ENCODE measurements at regions not wholly inside any gene's neighbourhood (a gene's known extent, or its start where the extent isn't known, plus 50 kb on each side); places are given as distances from the start of the nearest gene placed in this dataset.
"Not testable (repeated sequence)": the region's sequence is repeated elsewhere in the genome, so short reads cannot be mapped to it uniquely, and the experiment has no call there.

DNA sequence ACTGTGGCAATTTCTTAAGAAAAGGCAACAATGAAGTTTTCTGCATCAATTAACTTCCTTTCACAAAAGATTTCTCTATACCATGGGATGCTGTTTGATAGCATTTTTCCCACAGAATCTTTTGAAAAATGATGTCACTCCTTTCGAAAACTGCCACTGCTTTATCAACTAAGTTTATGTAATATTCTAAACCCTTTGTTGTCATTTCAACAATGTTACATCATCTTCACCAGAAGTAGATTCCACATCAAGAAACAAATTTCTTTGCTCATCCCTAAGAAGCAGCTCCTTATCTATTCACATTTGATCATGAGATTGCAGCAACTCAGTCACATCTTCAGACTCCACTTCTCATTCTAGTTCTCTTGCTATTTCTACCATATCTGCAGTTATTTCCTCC lies 116.1 kb upstream of the KCND3 start:
- no peak for DNase-seq

DNA sequence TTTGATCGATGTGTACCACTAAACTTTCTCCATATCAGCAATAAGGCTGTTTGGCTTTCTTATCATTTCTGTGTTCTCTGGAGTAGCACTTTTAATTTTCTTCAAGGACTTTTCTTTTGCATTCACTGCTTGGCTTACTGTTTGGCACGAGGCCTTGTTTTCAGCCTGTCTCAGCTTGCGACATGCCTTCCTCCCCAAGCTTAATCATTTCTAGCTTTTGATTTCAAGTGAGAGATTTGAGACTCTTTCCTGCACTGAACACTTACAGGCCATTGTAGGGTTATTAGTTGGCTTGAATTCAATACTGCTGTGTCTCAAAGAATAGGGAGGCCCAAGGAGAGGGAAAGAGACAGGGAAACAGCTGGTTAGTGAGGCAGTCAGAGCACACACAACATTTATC lies 120.6 kb upstream of the KCND3 start:
- DNase-seq: no peak

DNA sequence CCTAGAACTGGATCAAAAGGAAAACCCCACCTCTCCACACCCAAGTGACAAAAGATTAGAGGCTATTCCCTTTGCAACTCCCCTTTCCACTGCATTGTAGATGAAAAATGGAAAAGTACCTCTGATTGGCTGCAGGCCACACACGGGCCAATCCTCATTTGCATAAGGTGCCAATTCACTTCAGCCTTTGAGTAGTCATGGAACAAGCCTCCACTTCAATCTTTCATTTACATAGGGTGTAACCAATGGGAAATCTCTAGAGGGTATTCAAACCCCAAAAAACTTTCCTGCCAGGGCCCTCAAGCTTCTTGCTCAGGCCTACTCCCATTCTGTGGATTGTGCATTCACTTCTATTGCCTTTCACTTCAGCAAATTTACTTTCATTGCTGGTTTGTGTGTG lies 122.3 kb upstream of the KCND3 start:
- DNase-seq: no peak

DNA sequence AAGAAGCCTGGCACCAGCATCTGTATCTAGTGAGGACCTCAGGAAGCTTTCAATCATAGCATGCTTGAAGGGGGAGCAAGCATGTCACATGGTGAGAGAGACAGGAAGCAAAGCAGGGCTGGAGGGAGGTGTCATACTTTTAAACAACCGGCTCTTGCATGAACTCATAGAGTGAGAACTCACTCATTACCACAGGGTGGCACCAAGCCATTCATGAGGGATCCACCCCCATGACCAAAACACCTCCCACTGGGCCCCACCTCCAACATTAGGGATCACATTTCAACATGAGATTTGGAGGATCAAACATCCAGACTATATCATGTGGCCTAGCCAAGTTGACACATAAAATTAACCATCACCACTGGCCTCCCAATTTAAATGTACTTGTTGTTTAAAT lies 125.1 kb upstream of the KCND3 start:
- no peak for DNase-seq

DNA sequence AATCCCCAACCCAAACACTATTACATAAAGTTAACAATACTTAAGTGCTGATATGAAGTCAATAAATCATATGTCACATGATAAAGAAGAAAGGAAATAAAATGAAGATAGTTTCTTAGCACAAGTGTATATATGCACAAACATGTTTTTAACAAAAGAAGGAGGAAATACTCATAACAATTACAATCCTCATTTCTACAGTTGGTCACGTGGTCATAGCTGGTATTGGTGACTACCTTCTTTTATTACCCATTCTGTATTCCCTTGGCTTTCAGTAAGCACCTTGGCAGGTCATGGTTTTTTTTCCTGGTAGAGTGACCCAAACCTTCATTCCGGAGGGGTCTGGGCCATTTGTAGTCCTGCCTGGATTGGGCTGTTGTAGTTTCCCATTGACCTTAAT lies 137.1 kb upstream of the KCND3 start:
- no peak for DNase-seq

DNA sequence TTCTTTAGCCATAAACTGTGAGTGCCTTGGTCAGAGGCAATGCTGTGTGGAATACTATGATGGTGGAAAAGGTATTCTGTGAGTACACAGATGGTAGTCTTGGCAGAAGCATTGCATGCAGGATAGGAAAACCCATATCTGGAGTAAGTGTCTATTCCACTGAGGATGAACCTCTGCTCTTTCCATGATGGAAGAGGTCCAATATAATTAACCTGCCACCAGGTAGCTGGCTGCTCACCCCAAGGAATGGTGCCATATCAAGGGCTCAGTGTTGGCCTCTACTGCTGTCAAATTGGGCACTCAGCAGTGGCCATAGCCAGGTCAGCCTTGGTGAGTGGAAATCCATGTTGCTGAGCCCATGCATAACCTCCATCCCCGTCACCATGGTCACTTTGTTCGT lies 138.1 kb upstream of the KCND3 start:
- DNase-seq: not testable (repeated sequence)

DNA sequence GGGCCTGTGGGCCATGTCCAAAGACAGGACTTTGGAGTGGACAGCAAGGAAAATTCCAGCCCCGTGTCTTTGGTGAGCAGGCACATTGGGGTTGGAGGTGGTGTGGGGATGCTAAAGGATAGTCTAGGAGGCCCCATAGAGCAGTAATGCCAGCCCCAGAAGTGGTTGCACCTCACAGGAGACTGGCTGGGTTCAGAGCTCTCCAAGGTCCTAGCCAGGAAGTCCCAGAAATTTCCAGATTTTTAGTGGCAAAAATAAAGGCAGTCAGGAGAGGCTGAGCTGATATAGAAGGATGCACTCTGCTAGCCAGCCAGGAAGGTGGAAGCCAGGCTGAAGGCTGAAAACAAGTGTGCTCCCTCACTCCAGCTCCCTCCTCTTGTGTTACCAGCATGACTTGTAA lies 144.0 kb upstream of the KCND3 start:
- DNase-seq: no peak

DNA sequence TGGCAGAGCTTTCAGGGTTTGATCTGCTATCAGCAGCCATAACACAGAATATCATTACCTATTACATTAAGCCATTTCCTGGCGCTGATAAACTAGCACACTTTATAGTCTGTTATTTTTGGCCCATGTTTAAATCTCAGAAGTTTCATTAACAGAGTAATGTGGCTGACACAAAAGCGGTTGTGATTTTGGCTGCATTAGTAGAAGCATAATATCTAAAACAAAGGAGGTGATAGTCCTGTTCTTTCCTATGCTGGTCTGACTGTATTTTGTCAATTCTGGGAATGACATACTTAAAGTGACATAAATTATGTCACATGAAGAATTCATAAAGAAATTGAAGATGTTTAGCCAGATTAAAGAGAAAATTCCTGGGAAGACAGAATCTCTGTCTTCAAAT lies 151.3 kb upstream of the KCND3 start:
- DNase-seq: no peak

DNA sequence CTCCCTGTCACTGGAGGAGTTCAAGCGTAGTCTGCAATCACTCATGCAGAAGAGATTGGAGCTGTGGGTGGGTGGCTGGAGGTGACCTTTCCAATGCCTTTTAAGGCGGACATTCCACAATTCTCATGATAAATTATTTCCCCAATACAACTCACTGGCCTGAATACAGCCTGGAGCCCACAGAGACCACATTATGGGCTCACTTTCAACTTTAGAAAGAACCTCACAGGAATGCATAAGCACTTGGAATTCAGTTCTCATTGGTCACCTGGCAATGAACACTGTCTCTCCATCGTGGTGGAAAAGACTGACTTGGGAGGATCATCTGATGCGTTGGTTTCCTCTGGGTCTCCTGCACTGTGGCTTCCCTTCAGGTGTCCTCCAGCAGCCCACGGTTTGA lies 151.8 kb upstream of the KCND3 start:
- no peak for DNase-seq

DNA sequence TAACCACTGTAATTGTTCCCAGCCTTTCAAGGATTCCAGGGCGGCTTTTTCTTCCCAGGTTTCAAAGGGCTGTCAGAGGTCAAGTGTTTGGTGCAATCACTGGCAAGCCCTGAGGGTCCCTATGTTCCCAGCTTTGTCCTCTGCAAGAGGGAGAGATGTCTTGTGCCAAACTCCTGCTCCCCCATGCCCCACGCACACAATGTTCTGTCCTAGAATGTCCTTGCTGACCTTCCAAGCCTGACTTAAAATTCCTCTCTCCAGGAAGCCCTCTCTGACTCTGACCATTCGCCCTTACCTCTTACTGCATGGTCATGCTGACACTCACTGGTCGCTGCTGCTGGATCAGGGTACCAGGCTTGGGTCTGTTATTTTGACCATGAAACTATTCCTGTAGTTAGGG lies 152.5 kb upstream of the KCND3 start:
- DNase-seq: no peak

DNA sequence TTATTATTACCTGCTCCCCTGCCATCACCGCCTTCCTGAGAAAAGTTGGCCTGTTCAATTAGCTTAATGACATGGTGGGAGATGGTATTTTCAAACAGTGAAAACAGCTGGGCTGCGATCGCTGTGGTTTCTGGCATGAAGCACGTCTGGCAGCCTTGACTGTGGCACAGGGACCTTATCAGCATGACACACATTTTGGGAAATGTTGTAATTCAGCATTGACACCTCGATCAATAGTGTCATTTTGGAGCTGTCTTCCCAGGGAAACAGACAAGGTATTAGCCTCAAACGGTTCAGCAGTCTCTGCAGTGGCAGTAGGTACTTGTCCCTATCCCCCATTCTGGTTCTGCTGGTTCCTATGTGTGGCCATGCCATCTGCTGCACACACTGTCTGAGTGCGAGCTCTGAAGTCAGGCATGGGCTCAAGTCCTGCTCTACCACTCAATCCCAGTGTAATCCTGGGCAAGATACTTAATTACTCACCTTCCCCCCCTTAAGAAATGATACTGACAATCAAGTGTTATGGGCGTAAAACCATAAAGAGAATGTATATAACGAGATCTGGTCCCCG lies 154.5 kb upstream of the KCND3 start:
- no peak for DNase-seq

DNA sequence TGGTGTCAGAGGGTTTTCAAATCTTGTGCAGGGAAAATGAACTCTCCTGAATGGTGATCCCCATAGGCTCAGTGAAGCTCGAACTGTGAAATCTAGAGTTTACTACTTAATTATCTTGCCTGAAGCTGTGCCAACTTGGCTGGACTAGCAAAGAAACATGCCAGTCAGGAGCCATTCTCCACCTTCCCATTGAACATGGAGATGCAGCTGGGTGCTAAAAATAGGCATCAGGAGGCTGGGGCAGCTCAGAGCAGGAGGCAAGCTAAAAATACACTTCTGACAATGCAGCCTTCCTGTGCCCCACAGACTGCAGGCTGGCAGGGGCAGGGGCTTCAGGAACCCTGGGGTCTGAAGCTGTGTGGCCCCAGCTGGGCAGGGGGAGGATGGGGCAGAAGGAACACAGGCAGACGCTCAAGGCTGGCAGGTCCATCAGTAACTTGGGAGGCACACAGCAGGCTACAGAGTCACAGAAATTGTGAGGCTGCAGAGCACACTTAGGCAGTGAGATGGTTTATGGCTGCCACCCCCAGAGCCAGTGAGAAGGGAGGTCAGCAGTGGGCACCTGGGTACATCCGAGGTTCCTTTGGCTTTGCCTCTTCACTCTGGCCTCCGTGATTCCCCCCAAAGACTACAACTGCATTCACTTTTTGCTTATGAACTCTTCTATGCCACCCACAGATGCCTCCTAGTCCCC lies 155.4 kb upstream of the KCND3 start:
- peak; percentile 9 for DNase-seq

DNA sequence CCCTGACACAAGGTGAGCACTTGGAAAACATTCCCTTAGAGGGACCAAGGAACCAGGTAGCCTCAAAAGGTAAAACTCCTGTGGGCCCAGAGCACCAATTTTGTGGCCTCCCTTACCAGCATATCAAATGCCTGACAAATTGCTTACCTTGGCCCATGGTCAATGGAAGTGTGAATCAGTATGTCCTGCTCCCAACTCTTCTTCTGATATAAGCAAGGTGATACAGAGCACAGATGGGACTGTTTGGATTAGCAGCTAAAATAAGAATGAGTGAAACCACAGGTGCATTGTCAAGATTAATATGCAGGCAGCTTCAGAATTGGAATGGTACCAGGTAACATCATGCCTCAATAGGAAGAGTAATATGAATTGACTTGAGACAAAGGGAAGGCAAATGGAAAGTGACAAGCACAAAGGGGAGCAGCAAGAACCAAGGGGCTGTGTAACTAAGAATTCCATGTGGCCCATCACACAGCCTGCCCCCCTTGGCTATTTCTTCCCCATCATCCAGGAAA lies 156.8 kb upstream of the KCND3 start:
- no peak for DNase-seq

DNA sequence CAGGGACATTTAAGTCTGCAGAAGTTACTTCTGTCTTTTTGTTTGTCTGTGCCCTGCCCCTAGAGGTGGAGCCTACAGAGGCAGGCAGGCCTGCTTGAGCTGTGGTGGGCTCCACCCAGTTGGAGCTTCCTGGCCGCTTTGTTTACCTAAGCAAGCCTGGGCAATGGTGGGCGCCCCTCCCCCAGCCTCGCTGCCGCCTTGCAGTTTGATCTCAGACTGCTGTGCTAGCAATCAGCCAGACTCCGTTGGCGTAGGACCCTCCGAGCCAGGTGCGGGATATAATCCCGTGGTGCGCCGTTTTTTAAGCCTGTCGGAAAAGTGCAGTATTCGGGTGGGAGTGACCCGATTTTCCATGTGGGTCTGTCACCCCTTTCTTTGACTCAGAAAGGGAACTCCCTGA lies 170.7 kb upstream of the KCND3 start:
- not testable (repeated sequence) for DNase-seq

DNA sequence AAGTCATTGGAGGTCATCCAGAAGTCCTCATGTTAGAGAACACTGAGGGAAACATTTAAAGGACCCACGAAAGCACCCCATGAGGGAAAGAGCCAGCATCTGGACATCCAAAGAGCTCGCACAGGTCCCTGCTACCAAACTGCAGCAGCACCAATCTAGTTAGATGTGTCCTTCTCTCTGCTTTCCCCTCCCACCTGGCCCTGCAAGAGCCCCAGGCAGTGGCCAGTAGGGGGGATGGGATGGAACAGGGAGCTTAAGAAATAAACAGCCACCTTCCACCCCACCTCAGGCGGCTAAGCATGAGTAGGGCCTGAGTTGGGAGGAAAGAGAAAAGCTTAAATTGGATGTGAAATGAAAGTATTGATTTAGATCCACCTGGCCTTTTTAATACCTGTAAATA lies 175.9 kb upstream of the KCND3 start:
- DNase-seq: no peak

DNA sequence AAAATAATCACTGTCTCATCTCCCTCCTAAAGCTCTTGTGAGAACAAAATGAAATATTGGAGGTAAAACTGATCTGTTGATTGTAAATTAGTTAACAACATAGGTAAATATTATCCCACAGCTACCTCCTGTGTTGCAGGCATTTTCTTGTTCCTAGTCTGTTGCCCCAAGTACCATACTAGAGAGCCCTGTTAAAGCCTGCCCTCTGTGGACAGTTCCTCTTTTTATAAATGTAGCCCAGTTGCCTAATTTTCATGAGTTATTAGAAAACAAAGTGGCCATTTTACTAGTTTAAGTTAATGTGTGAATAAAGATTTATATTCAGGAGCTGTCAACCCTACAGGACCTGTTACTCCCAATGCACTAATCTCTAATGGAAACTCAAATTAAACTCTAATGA lies 180.0 kb upstream of the KCND3 start:
- DNase-seq: no peak

DNA sequence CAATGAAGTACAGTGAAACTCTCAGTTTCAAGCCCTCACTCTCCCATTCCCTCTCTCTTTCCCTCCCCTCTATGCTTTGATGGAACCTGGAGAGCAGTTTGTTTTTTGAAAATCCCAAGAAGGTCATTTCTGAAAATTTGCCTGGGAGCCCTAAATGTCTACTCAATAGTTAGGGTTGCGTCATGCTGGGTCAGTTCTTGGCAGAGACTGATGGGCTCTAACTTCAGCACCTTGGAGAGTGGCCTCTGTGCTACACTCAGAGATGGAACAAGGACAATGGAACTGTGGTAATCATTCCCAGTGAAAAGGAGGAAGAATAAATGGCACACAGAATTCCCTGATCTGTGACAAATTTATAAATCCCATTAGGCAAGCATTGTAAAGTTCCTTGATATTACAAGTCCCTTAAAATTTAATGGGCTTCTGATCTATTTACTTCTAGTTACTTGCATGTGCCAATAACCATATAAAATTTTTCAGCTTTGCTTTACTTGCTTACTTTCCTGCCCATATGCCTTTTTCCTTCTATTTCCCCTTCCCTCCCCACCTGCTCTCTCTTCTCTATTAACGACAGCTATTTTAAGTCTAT lies 182.9 kb upstream of the KCND3 start:
- no peak for DNase-seq

DNA sequence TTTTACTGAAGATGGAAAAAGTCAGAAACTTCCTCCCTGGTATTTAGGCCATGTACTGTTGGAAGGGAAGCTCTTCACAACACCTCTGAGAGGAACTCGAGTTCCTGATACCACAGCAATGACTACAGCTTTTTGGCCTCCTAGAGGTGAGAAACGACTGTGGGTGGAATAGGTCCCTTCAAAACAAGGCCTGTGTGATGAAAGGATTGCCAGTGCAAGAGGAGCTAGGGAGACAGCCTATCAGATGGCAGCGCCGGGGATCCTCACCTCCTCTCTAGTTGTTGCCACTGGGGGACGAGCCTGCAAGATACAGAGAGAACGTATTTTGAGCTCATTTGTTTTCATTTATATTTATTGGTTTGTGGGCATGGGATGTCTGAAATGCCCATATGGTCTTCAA lies 187.8 kb upstream of the KCND3 start:
- DNase-seq: no peak

DNA sequence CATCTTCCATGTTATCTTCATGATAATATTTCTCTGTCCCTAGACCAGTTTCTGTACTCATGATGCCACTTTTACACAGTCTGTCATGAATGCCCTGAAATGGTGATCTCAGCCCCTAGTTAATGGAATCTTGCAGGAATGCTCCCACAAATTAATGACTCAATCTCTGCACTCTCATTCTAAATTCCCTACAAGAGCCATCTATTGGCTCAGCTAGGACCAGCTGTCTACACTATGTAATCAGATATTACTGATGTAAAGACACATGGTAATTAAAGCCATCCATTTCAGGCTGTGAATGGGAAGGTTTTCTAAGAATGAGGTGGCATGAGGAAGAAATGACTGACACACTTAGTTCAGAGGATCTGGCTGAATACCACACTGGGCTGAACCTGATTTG lies 199.1 kb upstream of the KCND3 start:
- DNase-seq: no peak

DNA sequence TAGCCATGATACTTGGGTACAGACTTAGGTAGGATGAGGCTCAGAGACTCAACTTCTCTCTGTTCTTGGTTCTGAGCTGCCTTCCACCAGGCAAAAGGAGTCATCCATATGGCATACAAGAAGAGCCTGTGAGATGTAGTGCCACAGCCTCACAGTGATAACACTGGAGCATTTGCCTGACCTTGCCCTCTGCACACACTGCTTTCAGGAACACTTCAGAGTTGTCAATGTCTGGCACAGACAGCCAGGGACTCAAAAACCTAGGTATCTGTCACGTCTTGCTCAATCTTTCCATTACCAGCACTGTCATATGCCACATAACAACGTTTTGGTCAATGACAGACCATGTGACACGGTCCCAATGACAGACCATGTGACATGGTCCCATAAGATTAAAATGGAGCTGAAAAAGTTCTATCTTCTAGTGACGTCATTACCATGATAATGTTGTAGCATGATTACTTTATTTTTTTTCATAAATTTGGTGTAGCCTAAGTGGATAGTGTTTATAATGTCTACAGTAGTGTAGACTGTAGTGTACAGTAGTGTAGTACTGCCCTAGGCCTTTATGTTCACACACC lies 199.9 kb upstream of the CTTNBP2NL start:
- no peak for DNase-seq

DNA sequence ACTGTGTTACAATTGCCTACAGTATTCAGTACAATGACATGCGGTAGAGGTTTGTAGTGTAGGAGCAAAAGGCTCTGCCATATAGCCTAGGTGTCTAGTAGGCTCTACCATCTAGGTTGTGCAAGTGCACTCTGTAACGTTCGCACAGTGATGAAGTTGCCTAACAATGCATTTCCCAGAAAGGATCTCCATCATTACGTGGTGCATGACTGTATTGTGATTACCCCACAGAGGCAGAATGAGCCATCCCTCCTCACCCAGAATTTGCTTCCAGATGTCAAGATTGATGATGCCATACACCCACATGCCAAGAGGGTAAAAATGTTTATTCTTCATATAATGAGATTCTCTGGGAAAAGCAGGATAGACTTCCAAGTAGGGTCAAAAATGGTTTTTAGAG lies 199.3 kb upstream of the CTTNBP2NL start:
- no peak for DNase-seq

DNA sequence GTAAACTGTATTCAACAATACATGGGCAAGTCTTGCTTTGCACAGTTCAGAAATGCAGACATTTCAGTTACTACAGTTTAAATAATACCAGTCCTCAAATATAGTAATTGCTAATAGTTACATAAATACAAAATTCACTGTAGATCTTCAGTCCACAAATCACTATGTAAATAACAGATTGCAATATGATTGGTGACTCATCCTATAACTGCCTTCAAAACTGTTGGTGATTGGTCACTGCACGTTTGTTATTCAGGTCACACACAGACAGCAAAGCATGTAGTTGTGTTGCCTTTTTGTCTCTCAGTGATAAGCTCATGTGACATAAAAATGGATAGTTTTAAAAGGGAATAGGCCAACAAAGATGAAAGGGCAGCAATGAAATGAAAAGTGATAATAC lies 186.5 kb upstream of the CTTNBP2NL start:
- no peak for DNase-seq

DNA sequence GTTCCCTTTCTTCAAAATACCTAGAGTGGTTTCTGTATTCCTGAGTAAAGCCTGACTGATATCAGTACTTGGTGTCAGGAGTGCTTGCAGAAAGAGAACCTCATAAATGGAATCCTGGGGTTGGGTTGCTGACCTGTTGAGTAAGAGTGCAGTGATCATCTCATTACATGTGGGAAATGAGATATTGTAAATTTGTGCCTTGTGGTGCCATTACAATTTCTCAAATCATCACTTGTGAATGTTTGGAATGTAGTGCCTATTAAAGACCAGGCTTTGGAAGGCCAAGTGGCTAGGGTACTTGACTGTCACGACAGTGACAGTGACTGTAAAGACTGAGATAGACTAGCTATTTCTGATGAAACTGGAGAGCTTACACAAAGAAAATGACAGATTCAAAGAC lies 176.7 kb upstream of the CTTNBP2NL start:
- DNase-seq: no peak

DNA sequence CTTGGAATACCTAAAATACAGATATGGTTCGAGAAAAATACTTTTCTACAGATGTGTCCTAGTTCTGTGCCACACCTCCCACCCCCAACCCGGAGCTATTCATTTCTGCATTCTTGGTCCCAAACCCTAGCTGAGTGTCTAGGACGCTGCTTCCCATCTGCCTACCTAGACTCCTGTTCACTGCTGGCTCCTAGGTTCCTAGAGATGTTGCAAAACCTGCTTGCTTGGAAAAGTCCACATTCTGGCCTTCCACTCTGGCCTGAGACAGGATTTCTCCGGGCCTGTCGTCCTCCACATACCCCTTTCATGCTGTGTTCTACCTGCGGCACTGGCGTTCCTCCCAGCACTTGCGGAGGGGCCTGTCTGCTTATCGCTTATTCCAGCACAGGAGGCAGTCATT lies 165.8 kb upstream of the CTTNBP2NL start:
- no peak for DNase-seq

Data from NCI-H1436 (cell line).